Activated CD4-positive, alpha-beta T cell treated with anti-CD3 and anti-CD28 coated beads for 36 hours (primary cell): ENCODE measurements at regions not wholly inside any gene's neighbourhood (a gene's known extent, or its start where the extent isn't known, plus 50 kb on each side); places are given as distances from the start of the nearest gene placed in this dataset.

Source experiments
- ATAC-seq: fragments of 200-7000 bp; cut with Tn5 transposase; one replicate; pipeline ENCODE4 v1.10.0; 2021; ENCODE audit warnings: mild to moderate bottlenecking, moderate library complexity
- CTCF ChIA-PET: fragments of 350-600 bp; sonication (Branson Sonifier 250); formaldehyde crosslinking; loops from one replicate; lab custom pipeline; 2021; ENCODE audit warnings: antibody characterized with exemption; lab: Charles Lee
- POLR2A ChIA-PET: fragments of 350-600 bp; sonication (Branson Sonifier 250); formaldehyde crosslinking; loops from one replicate; lab custom pipeline; 2021; ENCODE audit warnings: antibody characterized with exemption, inconsistent platforms; lab: Charles Lee
- DNase-seq: peaks from one replicate; pipeline ENCODE4 v3.0.0-alpha.2; 2020
- H3K27ac Mint-ChIP-seq: one replicate; pipeline ENCODE4 v1.8.0; 2021; ENCODE audit warnings: mixed read lengths
- H3K27me3 Mint-ChIP-seq: one replicate; pipeline ENCODE4 v1.8.0; 2021; ENCODE audit warnings: mixed read lengths
- H3K36me3 Mint-ChIP-seq: one replicate; pipeline ENCODE4 v1.8.0; 2021; ENCODE audit warnings: low read depth, mixed read lengths
- H3K4me1 Mint-ChIP-seq: one replicate; pipeline ENCODE4 v1.8.0; 2021; ENCODE audit warnings: mixed read lengths
- H3K4me3 Mint-ChIP-seq: one replicate; pipeline ENCODE4 v1.8.0; 2021; ENCODE audit warnings: mild to moderate bottlenecking, moderate library complexity, mixed read lengths
- H3K9me3 Mint-ChIP-seq: one replicate; pipeline ENCODE4 v1.8.0; 2021; ENCODE audit warnings: low read depth, mixed read lengths
- intact Hi-C, 2 experiments: fragments of 100-400 bp; cut with DNase I in 1 of 2; cut with micrococcal nuclease in 1 of 2; formaldehyde crosslinking; loops; one replicate each; pipeline versions ENCODE4 v1.14.2 to v1.15.1; 2022 to 2024; cut with DNase I, micrococcal nuclease

DNA sequence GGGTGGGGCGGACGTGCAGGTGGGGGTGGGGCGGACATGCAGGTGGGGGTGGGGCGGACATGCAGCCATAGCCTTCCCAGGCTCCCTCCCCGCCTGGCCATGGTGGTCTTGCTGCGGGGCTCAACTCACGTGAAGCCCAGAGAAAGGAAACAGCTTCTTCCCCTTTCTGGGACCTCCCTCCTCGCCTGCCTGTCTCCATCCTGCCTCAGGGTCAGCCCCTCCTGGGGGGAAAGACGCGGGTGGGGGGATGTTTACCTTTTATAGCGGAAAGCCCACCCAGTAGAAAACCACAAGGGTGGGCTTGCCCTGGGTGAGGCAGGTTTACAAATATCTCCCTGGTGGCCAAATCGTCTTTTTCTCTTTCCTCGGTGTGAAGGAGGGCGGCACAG lies 520.0 kb downstream of the GLRX3 start:
- ATAC-seq = no peak
- Mint-ChIP-seq H3K27ac (no peak overlapping the region), H3K36me3 (no peaks in the 10 kb centered on the region), H3K4me1 (no peaks in the 10 kb centered on the region), H3K9me3 (no peaks in the 10 kb centered on the region), H3K4me3 (no peak overlapping the region), H3K27me3 (no peaks in the 10 kb centered on the region)
- ChIA-PET POLR2A (no interaction called here), CTCF (no interaction called here)
- DNase-seq = no peak
- intact Hi-C loops = no loop called here

DNA sequence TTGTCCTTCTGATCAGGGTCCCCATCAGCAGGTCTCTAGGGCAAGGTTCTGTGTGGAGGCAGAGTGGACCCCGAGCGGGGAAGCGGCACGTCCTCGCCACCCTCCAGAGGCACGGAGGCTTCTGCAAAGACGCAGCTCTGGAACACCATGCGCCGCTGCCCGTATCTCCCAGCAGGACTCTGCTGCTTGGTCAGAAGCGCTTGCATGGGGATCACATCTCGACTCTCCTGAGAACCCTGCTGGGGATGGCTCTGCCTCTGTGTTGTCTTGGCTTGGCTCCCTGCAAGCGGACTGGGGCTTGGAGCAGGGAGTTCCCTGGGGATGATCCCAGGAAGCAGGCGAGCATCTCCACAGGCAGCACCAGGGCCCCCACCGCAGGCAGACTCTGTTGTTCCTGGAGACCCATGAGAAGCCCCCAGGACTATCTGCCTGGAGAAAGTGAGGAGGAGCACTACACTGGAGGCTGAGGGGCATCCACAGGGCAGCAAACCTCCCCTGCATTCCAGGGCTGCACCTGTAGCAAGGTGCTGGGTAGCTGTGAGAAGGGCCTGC lies 520.5 kb downstream of the GLRX3 start:
- Mint-ChIP-seq H3K9me3 (no peaks in the 10 kb centered on the region), H3K27ac (no peak overlapping the region), H3K4me3 (no peak overlapping the region), H3K4me1 (no peaks in the 10 kb centered on the region), H3K36me3 (no peaks in the 10 kb centered on the region), H3K27me3 (no peaks in the 10 kb centered on the region)
- DNase-seq = no peak
- intact Hi-C loops = no loop called here
- ChIA-PET POLR2A (no interaction called here), CTCF (no interaction called here)
- no peak for ATAC-seq

GRCh38 chr10:130658687-130659290 lies 522.6 kb downstream of the GLRX3 start:
- no peak for DNase-seq
- Mint-ChIP-seq H3K4me1 (no peaks in the 10 kb centered on the region), H3K4me3 (no peak overlapping the region), H3K9me3 (no peaks in the 10 kb centered on the region), H3K36me3 (no peaks in the 10 kb centered on the region), H3K27ac (no peak overlapping the region), H3K27me3 (no peaks in the 10 kb centered on the region)
- ChIA-PET POLR2A (no interaction called here), CTCF (no interaction called here)
- intact Hi-C loops = no loop called here
- no peak for ATAC-seq

DNA sequence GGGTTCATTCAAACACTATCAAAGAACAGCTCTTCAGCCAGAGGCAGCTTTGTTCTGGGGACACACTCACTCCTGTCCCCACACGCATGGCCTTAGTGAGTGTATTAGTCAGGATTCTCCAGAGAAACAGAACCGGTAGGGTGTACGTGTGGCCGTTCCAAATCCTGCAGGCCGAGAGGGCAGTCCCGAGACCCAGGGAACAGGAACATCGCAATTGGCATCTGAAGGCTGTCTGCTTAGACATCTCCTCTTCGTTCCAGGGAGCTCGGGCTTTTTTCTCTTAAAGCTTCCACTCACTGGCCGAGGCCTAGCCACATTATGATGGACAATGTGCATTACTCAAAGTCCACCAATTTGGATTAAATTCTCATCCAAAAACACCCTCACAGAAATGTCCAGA lies 523.3 kb downstream of the GLRX3 start:
- Mint-ChIP-seq H3K4me3 (no peak overlapping the region), H3K36me3 (no peaks in the 10 kb centered on the region), H3K27me3 (no peaks in the 10 kb centered on the region), H3K9me3 (no peaks in the 10 kb centered on the region), H3K4me1 (no peaks in the 10 kb centered on the region), H3K27ac (no peak overlapping the region)
- ChIA-PET POLR2A (no interaction called here), CTCF (interaction anchor here (0.6 kb wide), 1 partner anchor 12 kb away, joined by 3 read pairs; no protein-coding TSS in a partner anchor)
- intact Hi-C loops = no loop called here
- DNase-seq (no peak), ATAC-seq (no peak)

- H3K4me1 Mint-ChIP-seq = no peaks in the 10 kb centered on the region
- CTCF ChIA-PET = no interaction called here
- ATAC-seq = no peak
- H3K4me3 Mint-ChIP-seq = no peak overlapping the region
- no peaks in the 10 kb centered on the region for H3K9me3 Mint-ChIP-seq
- no peaks in the 10 kb centered on the region for H3K27me3 Mint-ChIP-seq
- no peak for DNase-seq
- intact Hi-C loops = no loop called here
- H3K27ac Mint-ChIP-seq = no peak overlapping the region
- POLR2A ChIA-PET = no interaction called here
- no peaks in the 10 kb centered on the region for H3K36me3 Mint-ChIP-seq
These were observed 524.1 kb downstream of the GLRX3 start for GRCh38 chr10:130660266-130660665.

DNA sequence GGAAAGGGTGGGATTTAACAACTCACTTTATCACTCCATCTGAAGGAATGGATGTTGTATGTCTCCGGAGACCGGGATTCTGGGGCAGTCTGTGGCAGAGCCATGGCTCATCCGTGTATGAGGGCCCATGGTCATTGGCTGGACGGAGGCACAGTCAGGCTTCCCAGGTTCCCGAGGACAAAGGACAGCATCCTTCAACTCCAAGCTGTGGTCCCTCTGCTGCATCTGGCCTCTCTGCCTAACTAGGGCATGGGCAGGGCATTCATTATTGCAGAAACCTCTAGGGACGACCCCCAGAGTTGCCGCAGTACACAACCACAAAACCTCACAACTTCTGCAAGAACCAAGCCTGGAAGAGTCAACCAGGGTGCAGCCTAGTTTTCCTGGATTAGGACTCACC lies 525.2 kb downstream of the GLRX3 start:
- no peak for ATAC-seq
- Mint-ChIP-seq H3K4me1 (no peaks in the 10 kb centered on the region), H3K9me3 (no peaks in the 10 kb centered on the region), H3K27me3 (no peaks in the 10 kb centered on the region), H3K27ac (no peak overlapping the region), H3K36me3 (no peaks in the 10 kb centered on the region), H3K4me3 (no peak overlapping the region)
- CTCF ChIA-PET = no interaction called here
- POLR2A ChIA-PET = no interaction called here
- DNase-seq = no peak
- intact Hi-C loops = no loop called here

- H3K27ac Mint-ChIP-seq = no peak overlapping the region
- H3K4me3 Mint-ChIP-seq = no peak overlapping the region
- DNase-seq = no peak
- ChIA-PET POLR2A (no interaction called here), CTCF (no interaction called here)
- no peaks in the 10 kb centered on the region for H3K9me3 Mint-ChIP-seq
- peaks cover 1% of the 10 kb centered on the region for H3K27me3 Mint-ChIP-seq
- H3K4me1 Mint-ChIP-seq = no peaks in the 10 kb centered on the region
- no peaks in the 10 kb centered on the region for H3K36me3 Mint-ChIP-seq
- no peak for ATAC-seq
- intact Hi-C loops = no loop called here
These were observed 526.6 kb downstream of the GLRX3 start for GRCh38 chr10:130662775-130663174.

- ATAC-seq = no peak
- H3K4me1 Mint-ChIP-seq = no peaks in the 10 kb centered on the region
- no peaks in the 10 kb centered on the region for H3K9me3 Mint-ChIP-seq
- peaks cover 4% of the 10 kb centered on the region for H3K27me3 Mint-ChIP-seq
- no peaks in the 10 kb centered on the region for H3K36me3 Mint-ChIP-seq
- CTCF ChIA-PET = no interaction called here
- intact Hi-C loops = no loop called here
- POLR2A ChIA-PET = no interaction called here
- H3K4me3 Mint-ChIP-seq = no peak overlapping the region
- H3K27ac Mint-ChIP-seq = no peak overlapping the region
- DNase-seq = no peak
These were observed 528.3 kb downstream of the GLRX3 start for GRCh38 chr10:130664526-130664925.

DNA sequence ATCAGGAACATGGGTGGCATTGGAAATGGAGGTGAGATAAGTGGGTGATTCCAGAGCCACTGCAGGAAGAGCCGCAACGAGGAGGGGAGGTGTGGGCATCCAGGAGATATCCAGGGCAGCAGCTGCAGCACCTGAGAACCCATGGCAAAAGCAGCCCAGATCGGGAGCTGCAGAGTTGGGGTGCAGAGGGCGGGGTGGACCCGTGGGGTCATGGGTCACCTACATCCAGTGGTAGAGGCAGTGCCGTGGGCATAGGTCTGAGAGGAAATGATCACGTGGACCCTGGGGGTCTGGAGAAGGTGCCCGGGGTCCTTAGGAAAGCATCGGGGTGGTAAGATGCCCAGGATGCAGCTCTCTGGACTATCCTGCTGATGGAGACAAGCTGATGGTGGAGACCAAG lies 530.0 kb downstream of the GLRX3 start:
- intact Hi-C loops = no loop called here
- no peaks in the 10 kb centered on the region for H3K4me1 Mint-ChIP-seq
- POLR2A ChIA-PET = no interaction called here
- no peak overlapping the region for H3K4me3 Mint-ChIP-seq
- CTCF ChIA-PET = interaction anchor here (0.7 kb wide), 1 partner anchor 867 kb away, joined by 4 read pairs; no protein-coding TSS in a partner anchor
- ATAC-seq (no peak), DNase-seq (no peak)
- no peaks in the 10 kb centered on the region for H3K36me3 Mint-ChIP-seq
- H3K27me3 Mint-ChIP-seq = peaks cover 4% of the 10 kb centered on the region
- no peak overlapping the region for H3K27ac Mint-ChIP-seq
- H3K9me3 Mint-ChIP-seq = no peaks in the 10 kb centered on the region

- no peak overlapping the region for H3K4me3 Mint-ChIP-seq
- peaks cover 2% of the 10 kb centered on the region for H3K27me3 Mint-ChIP-seq
- ChIA-PET CTCF (interaction anchor here (1.1 kb wide), 1 partner anchor 19 kb away, joined by 3 read pairs; no protein-coding TSS in a partner anchor), POLR2A (no interaction called here)
- DNase-seq = no peak
- no peaks in the 10 kb centered on the region for H3K36me3 Mint-ChIP-seq
- H3K9me3 Mint-ChIP-seq = no peaks in the 10 kb centered on the region
- intact Hi-C loops = no loop called here
- no peaks in the 10 kb centered on the region for H3K4me1 Mint-ChIP-seq
- no peak overlapping the region for H3K27ac Mint-ChIP-seq
- no peak for ATAC-seq
These were observed 550.6 kb downstream of the GLRX3 start for GRCh38 chr10:130686689-130687300.

- H3K9me3 Mint-ChIP-seq = no peaks in the 10 kb centered on the region
- H3K4me3 Mint-ChIP-seq = no peak overlapping the region
- no peak overlapping the region for H3K27ac Mint-ChIP-seq
- ATAC-seq (no peak), DNase-seq (no peak)
- H3K36me3 Mint-ChIP-seq = no peaks in the 10 kb centered on the region
- intact Hi-C loops = no loop called here
- POLR2A ChIA-PET = no interaction called here
- CTCF ChIA-PET = no interaction called here
- H3K27me3 Mint-ChIP-seq = peaks cover 2% of the 10 kb centered on the region
- H3K4me1 Mint-ChIP-seq = no peaks in the 10 kb centered on the region
These were observed 551.4 kb downstream of the GLRX3 start for GRCh38 chr10:130687566-130687965.
